ENCODE measurements at regions not wholly inside any gene's neighbourhood (a gene's known extent, or its start where the extent isn't known, plus 50 kb on each side); places are given as distances from the start of the nearest gene placed in this dataset.

DNA sequence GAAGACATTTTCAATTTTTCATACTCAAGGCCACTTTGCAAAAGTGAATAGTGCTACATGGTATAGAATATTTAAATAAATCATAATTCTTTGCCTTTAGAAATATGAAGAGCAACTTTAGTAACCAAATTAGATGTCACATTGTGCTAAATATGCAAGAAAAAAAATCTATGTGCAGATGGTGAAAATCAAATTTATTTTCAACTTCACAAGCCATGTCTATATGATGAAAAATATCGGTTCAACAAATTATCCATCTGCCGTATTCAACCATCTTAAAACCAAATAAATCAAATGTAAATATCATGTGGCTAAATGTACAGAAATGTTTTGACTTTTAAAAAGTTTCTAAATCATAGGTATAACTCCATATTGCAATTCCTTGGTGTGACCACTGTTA lies 398.2 kb downstream of the PABPC4L start:
- ATAC-seq (ENCODE audit: poor library complexity) (no peak), DNase-seq (no peak)
- H3K4me3 Mint-ChIP-seq: no peak overlapping the region
- H3K27ac Mint-ChIP-seq: no peak overlapping the region
- Histone ChIP-seq H3K36me3 (ENCODE audit: insufficient read depth, low read length) (no peaks in the 10 kb centered on the region), H3K4me1 (ENCODE audit: insufficient read depth, low read length) (no peaks in the 10 kb centered on the region), H3K27me3 (ENCODE audit: control insufficient read depth in 1 of 2, insufficient read depth in 2 of 2, low read length in 2 of 2) (no peaks in the 10 kb centered on the region), H3K27ac (ENCODE audit: low read depth in 1 of 2, low read length in 2 of 2) (no peak overlapping the region), H3K4me3 (ENCODE audit: low read length) (no peak overlapping the region), H3K9me3 (ENCODE audit: control insufficient read depth in 1 of 2, insufficient read depth in 1 of 2, low read length in 2 of 2) (peaks cover 0 to 4% of the 10 kb centered on the region in 2 experiments)
- CTCF ChIA-PET: no interaction called here
- no peaks in the 10 kb centered on the region for H3K36me3 Mint-ChIP-seq (ENCODE audit: low read depth)
- intact Hi-C loops (cut with DNase I, micrococcal nuclease): no loop called here
- POLR2A ChIA-PET: no interaction called here
- H3K9me3 Mint-ChIP-seq: no peaks in the 10 kb centered on the region
- TF ChIP-seq, protein P1, sequence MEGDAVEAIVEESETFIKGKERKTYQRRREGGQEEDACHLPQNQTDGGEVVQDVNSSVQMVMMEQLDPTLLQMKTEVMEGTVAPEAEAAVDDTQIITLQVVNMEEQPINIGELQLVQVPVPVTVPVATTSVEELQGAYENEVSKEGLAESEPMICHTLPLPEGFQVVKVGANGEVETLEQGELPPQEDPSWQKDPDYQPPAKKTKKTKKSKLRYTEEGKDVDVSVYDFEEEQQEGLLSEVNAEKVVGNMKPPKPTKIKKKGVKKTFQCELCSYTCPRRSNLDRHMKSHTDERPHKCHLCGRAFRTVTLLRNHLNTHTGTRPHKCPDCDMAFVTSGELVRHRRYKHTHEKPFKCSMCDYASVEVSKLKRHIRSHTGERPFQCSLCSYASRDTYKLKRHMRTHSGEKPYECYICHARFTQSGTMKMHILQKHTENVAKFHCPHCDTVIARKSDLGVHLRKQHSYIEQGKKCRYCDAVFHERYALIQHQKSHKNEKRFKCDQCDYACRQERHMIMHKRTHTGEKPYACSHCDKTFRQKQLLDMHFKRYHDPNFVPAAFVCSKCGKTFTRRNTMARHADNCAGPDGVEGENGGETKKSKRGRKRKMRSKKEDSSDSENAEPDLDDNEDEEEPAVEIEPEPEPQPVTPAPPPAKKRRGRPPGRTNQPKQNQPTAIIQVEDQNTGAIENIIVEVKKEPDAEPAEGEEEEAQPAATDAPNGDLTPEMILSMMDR (IDR thresholded peaks at IDR 0.05): no peak
- no peaks in the 10 kb centered on the region for H3K4me1 Mint-ChIP-seq (ENCODE audit: low read depth)
- no peaks in the 10 kb centered on the region for H3K27me3 Mint-ChIP-seq

DNA sequence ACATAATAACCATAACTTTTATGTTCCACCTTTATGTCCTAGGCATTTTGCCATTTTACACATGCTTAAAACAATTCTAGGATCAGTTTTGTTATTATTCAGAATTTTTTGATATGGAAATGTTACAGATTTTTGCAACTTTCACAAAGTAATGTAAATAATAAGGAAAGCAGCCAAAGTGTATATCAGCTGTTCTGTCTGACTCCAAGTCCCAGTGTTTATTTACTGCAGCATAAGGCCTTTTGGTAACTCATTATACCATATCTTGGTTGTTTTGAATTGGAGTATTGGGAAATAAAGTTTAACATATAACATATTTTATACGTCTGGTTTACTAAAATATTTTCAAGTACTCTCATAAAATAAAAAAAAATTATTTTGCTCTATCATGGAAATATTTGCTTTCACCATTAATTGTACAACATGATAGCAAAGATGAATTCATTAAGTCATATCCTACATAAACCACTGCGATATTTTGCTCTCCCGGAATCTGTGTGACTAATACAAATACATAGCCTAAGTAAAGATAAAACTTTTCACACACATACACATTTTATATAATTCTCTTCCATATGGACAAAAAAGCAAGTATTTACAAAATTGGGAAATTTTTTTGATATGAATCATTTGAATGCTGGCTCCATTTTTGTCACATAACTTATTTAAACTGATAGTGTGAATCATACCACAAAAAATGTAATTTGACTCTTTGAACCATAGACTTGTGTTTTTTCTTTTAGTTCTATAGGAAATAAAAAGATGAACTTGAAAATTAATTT lies 399.0 kb downstream of the PABPC4L start:
- CTCF ChIA-PET: no interaction called here

DNA sequence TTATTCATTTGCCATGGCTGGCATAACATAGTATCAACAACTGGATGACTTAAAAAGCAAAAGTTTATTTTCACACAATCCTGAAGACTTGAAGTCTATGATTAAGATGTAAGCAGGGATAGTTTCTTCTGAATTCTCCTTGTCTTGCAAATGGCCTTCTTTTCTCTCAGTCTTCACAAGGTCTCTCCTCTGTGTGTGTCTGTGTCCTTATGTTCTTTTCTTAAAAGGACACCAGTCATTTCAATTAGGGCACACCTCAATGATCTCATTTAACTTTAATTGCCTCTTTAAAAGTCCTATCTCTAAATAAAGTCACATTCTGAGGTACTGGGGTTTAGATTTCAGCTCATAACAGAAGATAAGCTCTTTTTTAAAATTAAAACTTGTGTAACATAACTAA lies 399.7 kb downstream of the PABPC4L start:
- DNase-seq (no peak), ATAC-seq (ENCODE audit: poor library complexity) (no peak)
- intact Hi-C loops (cut with DNase I, micrococcal nuclease): no loop called here
- Mint-ChIP-seq H3K27ac (no peak overlapping the region), H3K27me3 (no peaks in the 10 kb centered on the region), H3K4me3 (no peak overlapping the region), H3K9me3 (peaks cover 5% of the 10 kb centered on the region), H3K36me3 (ENCODE audit: low read depth) (no peaks in the 10 kb centered on the region), H3K4me1 (ENCODE audit: low read depth) (no peaks in the 10 kb centered on the region)
- H3K36me3 ChIP-seq (ENCODE audit: insufficient read depth, low read length): no peaks in the 10 kb centered on the region
- POLR2A ChIA-PET: no interaction called here
- H3K27me3 ChIP-seq (ENCODE audit: control insufficient read depth in 1 of 2, insufficient read depth in 2 of 2, low read length in 2 of 2): no peaks in the 10 kb centered on the region
- CTCF ChIA-PET: no interaction called here
- no peak overlapping the region for H3K27ac ChIP-seq (ENCODE audit: low read depth in 1 of 2, low read length in 2 of 2)
- peaks cover 0 to 4% of the 10 kb centered on the region in 2 experiments for H3K9me3 ChIP-seq (ENCODE audit: control insufficient read depth in 1 of 2, insufficient read depth in 1 of 2, low read length in 2 of 2)
- no peaks in the 10 kb centered on the region for H3K4me1 ChIP-seq (ENCODE audit: insufficient read depth, low read length)
- H3K4me3 ChIP-seq (ENCODE audit: low read length): no peak overlapping the region
- TF ChIP-seq, protein P1 (IDR thresholded peaks at IDR 0.05): no peak

More for the DNA sequence above, 399.0 kb downstream of the PABPC4L start:
- Mint-ChIP-seq H3K27ac (no peak overlapping the region), H3K4me1 (ENCODE audit: low read depth) (no peaks in the 10 kb centered on the region), H3K9me3 (peaks cover under 1% of the 10 kb centered on the region), H3K4me3 (no peak overlapping the region), H3K27me3 (no peaks in the 10 kb centered on the region), H3K36me3 (ENCODE audit: low read depth) (no peaks in the 10 kb centered on the region)
- H3K4me1 ChIP-seq (ENCODE audit: insufficient read depth, low read length): no peaks in the 10 kb centered on the region
- POLR2A ChIA-PET: no interaction called here
- DNase-seq (no peak), ATAC-seq (ENCODE audit: poor library complexity) (no peak)
- no peaks in the 10 kb centered on the region for H3K27me3 ChIP-seq (ENCODE audit: control insufficient read depth in 1 of 2, insufficient read depth in 2 of 2, low read length in 2 of 2)
- H3K27ac ChIP-seq (ENCODE audit: low read depth in 1 of 2, low read length in 2 of 2): no peak overlapping the region
- no peak overlapping the region for H3K4me3 ChIP-seq (ENCODE audit: low read length)
- intact Hi-C loops (cut with DNase I, micrococcal nuclease): no loop called here
- no peaks in the 10 kb centered on the region for H3K36me3 ChIP-seq (ENCODE audit: insufficient read depth, low read length)
- H3K9me3 ChIP-seq (ENCODE audit: control insufficient read depth in 1 of 2, insufficient read depth in 1 of 2, low read length in 2 of 2): peaks cover 0 to 4% of the 10 kb centered on the region in 2 experiments
- TF ChIP-seq, protein P1 (IDR thresholded peaks at IDR 0.05): no peak
